ENCODE measurements at regions not wholly inside any gene's neighbourhood (a gene's known extent, or its start where the extent isn't known, plus 50 kb on each side); places are given as distances from the start of the nearest gene placed in this dataset.

- TF ChIP-seq CTCF (IDR thresholded peaks at IDR 0.05) (no peak), EP300 (IDR thresholded peaks at IDR 0.05) (no peak), POLR2AphosphoS5 (IDR thresholded peaks at IDR 0.05) (no peak)
Measured at GRCh38 chr2:207403950-207404349, 125.8 kb upstream of the CREB1 start.

All from upper lobe of left lung (tissue), 4 donors.